Forelimb muscle (tissue), 1 donor: ENCODE measurements at regions not wholly inside any gene's neighbourhood (a gene's known extent, or its start where the extent isn't known, plus 50 kb on each side); places are given as distances from the start of the nearest gene placed in this dataset.

ENCODE experiments used
- DNase-seq: peaks from one replicate; pipeline ENCODE4 v3.0.0-alpha.2; 2013; ENCODE audit warnings: low read depth

DNA sequence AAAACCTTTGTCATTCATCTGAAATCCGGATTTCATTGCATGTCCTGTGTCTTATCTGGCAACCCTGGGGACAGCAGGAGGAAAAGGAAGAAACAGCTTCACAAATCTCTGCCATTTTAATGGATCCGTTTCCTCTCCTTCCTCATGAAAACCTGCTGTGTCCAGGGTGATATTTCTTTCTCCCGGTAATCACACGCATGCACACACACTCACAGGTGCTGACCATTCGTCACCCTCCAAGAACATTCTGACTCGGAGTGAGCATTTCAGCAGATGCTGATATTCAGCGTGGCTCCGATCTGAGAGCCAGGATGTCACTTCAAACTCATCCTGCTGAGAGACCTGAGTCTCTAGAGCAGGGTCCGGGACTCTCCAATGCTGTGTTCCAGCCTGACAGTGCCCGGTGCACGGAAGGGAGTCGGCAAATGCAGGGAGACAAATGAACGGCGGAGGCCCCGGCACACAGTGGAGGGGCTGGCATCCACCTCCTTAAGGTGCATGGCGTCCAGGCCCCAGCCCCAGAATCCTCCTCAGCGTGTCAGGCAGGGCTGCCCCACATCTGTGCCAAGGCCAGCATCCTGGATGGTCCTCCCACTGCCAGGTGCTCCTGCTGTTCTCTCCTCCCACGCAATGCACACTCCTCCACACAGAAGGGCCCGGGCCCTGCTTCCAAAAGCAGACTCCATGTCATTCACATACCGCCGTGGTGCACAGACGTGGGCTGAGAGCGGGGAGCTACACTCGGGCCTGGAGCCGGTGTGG lies 70.7 kb downstream of the RBFOX3 start:
- DNase-seq, result no peak

- no peak for DNase-seq
Observed at GRCh38 chr17:79538291-79538690, 72.6 kb downstream of the RBFOX3 start.

GRCh38 chr17:79537686-79538085 lies 73.2 kb downstream of the RBFOX3 start:
- DNase-seq, result no peak

DNA sequence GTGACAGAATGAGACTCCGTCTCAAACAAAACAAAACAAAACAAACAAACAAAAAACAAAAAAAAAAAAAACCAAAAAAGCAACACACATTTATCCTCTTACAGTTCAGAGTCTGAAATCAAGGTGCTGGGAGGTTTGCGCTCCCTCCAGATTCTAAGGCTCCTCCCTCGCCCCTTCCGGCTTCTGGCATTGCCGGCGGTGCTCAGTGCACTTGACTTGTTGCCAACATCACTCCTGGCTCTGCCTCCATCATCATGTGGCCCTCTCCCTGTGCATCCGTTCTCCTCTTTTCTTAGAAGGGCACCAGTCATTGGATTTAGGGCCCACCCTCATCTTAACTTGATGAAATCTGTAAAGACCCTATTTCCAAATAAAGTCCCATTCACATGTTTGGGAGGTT lies 73.8 kb downstream of the RBFOX3 start:
- no peak for DNase-seq

GRCh38 chr17:79536212-79536840 lies 74.5 kb downstream of the RBFOX3 start:
- DNase-seq, result no peak

- DNase-seq, result no peak
Observed at GRCh38 chr17:79535728-79536025, 75.2 kb downstream of the RBFOX3 start.

DNA sequence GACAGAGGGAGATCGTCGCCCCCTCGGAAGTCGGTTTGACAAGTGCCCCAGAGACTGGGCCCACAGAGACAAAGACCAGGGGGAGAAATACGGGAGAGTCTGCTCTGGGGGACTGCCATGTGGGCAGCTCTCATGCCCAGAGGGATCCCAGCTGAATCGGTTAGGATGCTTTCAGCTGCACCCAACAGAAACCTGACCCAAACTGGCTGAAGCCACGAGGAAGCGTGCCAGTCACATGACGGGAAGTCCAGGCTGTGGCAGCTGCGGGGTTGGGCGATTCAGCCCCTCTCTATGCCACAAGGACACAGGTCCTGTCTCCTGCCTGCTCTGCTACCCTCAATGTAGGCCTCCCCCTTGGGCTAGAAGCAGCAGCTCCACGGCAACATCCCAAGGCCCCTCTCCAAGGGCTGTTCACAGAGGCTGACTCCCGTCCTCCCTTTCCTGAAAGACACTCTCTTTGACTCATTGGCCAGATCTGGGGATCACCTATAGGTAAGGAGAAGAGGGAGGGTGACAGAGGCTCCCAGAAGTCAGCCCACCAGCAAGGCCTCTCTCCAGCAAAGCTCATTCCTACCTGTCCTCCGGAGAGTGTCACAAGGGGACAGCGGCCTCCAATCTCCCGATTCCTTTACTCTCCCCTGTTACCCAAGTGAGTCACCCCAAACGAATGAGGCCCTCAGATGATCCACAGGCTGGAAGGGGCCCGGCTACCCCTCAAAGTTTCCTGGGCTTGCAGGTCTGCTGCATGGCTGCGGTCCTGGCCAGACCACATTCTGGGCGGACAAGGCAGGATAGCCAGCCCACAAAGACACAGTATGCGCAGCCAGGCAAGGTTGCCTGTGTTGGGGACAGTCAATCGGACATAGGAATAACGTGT lies 75.8 kb downstream of the RBFOX3 start:
- DNase-seq, result no peak

DNA sequence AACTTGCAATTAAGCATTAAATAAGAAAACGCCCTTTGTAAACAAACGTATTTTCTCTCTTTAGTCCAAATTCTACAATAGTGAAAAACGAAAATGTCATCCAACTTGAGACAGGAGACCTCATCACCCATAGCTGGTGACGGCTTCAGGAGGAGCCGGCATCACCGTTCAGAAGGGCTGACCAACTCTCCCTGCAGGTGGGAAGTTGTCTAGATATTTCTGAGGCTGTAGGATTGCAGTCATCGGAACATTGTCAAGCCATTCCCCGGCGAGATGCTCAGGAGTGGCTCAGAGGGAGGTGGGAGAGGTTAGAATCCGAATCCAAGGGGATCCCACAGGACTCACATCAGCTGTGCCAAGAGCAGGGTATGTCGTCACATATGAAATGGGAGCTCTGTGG lies 76.7 kb downstream of the RBFOX3 start:
- DNase-seq, result no peak

DNA sequence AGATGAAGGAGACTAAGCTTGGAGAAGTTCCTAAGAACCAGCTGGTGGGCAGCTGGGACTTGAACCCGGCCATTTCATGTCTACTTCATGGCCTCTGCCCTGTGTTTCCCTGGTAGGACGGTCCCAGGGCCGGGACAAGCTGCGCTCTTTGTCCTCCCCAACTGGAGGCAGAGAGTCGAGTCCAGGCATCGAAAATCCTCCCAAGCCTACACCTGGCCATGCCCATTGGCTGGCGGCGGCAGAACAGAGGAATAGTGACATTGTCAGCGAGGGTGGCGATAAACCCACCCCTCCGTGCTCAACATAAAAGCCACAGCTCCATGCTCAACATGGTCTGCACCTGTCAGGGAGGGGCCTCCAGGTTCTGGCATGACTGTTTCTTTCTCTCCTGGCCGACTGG lies 77.7 kb downstream of the RBFOX3 start:
- DNase-seq, result no peak

DNA sequence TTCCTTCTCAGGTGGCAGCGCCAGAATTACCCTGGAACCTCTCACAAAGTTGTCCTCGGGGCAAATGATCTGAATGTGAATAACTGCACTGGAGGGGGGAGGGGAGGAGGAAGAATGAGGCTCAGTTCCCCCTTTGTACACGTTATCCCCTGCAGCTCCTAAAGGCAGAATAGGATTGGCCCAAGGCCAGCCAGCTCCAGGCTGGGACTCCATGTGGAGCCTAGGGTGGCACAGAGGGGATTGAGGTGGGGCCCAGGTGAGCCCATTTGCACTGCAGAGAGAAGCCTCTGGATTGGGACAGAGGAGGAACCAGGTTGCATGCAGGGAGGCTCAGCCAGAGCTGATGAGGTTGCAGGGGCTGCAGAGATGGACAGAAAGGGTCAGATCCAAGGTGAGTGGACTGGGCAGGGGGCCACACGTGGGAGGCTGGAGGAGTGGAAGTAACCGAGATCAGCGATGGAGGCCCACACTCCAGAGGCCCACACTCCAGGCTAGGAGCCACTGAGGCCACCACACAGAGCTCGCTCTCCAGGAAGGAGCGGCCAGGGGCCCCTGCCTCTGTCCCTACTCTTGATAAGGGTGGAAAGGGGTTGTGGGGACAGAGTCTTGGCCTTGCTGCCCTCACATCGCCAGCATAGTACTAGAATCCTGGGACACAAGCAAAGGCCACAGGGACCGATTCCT lies 78.6 kb downstream of the RBFOX3 start:
- no peak for DNase-seq

GRCh38 chr17:79531191-79532095 lies 79.4 kb downstream of the RBFOX3 start:
- no peak for DNase-seq

- DNase-seq, result no peak
Observed at GRCh38 chr17:79530361-79531105, 80.3 kb downstream of the RBFOX3 start.

DNA sequence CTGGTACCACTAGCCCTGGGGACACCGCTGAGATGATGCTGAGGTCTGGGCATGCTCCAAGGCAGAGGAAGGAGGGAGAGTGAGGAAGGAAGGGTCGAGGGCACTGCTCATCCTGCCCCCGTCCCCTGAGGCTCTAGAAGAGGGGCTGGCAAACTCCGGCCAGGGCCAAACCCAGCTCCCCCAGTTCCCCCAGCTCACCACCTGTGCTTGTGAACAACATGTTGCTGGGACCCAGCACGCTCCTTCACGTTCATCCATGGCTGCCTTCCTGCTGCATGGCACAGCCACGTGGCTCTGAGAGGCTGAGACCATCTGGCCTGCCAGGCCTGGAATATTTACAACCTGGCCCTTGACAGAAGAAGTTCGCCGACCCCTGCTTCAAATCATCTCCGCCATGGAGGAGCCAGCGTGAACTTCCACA lies 81.2 kb downstream of the RBFOX3 start:
- DNase-seq, result no peak

DNA sequence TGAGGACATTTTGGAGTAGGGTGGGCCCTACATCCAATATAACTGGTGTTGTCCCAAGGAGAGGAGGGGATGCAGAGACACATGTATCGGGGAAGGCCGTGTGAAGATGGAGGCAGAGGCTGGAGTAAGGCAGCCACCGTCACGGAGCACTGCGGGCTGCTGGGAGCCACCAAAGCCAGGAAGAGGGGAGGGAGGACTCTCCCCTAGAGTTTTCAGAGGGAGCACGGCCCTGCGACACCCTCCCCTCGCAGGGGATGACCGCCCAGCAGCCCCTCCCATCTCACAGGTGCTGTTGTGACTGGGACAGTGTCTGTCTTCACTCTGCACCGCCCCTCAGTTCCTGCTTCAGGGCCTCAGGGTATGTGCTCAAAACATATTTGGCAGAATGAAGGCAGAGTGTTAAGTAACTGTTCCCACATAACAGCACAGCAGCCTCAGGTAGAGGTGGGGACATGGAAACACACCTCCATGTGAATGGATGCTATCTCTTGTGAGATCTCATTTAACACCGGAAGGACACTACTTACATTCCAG lies 82.2 kb downstream of the RBFOX3 start:
- no peak for DNase-seq

- no peak for DNase-seq
Observed at GRCh38 chr17:79527306-79527705, 83.5 kb downstream of the RBFOX3 start.

GRCh38 chr17:79525793-79526677 lies 84.8 kb downstream of the RBFOX3 start:
- DNase-seq, result no peak

DNA sequence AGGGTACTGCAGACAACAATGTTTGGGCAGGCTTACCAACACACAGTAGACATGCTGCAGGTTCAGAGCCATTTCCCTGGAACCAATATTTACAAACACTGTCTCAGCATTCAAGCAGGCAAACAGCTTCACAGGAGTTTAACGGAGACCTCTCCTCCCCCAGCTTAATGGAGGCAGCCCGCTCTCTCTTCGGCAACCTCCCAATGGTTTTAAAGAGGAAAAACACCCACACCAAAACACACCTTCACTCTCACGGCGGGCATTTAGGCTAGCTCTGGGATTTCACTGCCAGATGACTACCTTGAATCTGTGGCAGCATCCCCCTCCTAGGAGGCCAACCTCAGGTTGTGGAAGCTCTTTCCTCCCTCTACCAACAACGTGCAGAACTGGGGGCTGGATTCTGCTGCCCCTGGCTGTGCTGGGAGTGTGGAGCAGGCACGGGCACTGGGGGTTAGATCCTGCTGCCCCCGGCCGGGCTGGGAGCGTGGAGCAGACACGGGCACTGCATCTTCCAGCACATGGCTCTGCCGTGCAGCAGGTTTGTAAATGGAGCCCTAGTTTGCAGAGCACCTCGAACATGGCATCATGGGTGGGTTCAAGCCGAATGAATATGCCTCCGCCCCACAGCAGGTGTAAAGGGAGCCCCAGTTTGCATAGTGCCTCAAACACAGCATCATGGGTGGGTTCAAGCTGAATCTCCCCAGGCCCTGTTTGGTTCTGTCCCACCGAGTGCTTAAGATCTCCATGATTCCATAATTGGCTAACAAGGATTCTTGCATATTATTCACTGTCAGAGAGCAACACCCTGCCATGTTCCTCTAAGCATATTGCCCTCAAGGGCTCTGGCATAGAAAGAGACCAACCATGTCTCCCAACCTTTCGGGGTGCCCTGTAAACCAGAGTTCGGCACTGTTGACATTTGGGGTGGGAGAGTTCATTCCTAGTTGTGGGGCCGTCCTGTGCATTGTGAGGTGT lies 86.4 kb downstream of the RBFOX3 start:
- no peak for DNase-seq

GRCh38 chr17:79522414-79522813 lies 88.4 kb downstream of the RBFOX3 start:
- no peak for DNase-seq
